GM21737 (cell line): ENCODE measurements at regions not wholly inside any gene's neighbourhood (a gene's known extent, or its start where the extent isn't known, plus 50 kb on each side); places are given as distances from the start of the nearest gene placed in this dataset.

ENCODE experiments used
- ATAC-seq: cut with Tn5 transposase; IDR thresholded peaks from one replicate; pipeline ENCODE4 v1.9.1; 2021; ENCODE audit warnings: mild to moderate bottlenecking, moderate library complexity; ENCODE audit not compliant: unreplicated experiment

DNA sequence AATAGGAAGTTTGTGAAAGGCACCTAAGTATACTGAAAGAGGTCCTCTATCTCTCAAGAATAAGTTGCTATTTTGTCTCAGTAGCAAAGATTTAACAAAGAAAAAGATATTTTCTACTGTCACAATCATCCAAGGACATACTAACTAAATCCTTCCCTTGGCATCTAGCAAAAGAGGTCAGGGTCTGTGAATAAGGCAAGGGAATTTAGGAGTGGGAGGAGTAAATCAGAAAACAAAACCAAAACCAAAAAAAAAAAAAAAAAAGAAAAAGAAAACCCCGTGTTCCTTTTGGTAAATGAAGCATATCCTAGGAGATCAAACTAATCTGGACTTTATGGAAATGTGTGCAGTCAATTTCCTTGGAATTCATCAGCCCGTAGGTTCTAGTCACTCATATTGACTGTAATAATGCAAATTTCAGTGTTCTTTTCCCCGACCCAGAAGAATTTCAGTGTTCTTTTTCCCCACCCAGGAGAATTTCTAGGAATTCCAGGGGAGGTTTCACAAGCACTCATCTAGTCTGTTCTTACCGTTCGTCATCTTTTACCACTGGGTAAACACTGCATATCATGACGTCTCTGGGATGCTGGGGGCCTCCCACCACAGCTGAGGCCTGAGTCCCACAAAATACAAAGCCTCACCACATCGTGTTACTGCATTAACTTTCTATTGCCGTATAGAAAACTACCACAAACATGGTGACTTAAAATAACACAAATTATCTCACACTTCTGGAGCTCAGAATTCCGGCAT lies 113.8 kb upstream of the CCDC54 start:
- no peak for ATAC-seq

DNA sequence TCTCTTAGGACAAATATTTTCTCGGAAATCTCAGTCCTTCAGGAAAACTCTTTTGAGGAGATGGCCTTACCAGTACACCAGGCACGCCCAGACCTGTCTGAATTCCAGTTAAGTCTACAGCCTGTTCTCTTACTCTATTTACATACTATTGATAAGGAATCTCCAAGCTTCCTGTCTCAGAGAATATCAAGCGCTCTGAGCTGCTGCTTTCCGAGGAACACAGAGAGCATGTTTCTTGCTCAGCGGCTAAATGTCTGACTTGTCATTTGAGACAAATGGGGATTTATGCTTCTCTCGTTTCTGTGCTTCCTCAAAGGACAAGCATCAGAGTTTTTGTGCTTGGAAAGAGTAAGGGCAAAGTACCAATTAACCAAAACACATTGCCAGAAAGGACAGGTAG lies 112.4 kb upstream of the CCDC54 start:
- no peak for ATAC-seq

- no peak for ATAC-seq
Measured at GRCh38 chr3:107265526-107265925, 111.7 kb upstream of the CCDC54 start.

DNA sequence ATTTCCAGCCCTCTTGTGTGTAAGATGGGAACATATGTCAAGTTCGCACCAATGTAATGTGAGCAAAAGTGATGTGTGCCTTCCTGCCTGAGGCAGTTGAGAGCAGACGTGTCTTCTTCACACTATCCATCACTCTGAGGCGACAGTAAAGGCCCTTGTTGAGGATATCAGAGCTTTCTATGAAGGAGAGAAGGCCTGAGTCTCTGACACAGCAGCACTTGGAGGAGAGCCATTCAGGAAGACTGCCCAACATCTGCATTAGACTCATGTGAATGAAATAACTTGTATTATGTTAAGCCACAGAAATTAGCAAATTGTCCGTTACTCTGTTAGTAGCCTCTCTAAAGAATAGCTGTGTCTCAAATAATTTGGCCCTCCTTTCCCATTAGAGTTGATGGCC lies 108.8 kb upstream of the CCDC54 start:
- ATAC-seq = no peak

DNA sequence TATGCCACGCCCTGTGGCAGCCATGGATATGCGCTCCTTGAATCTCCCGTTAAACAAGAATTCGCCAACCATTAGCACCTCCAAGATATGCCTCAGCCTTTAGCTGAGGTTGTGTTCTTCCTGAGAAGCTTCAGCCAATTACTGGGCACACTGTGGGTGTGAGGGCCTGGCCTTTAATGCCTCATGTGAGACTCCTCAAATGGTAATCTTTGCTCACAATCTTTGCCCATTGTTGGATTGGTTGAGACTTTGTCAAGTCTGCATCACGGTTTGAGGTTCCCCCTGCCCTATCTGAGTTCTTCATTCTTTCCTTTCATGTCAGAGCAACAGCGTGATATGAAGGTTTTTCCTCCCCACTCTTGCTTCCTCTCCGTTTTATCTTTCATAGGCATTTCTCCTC lies 108.1 kb upstream of the CCDC54 start:
- no peak for ATAC-seq

GRCh38 chr3:107271787-107272387 lies 105.4 kb upstream of the CCDC54 start:
- no peak for ATAC-seq

- ATAC-seq = no peak
Measured at GRCh38 chr3:107272471-107272870, 104.8 kb upstream of the CCDC54 start.

DNA sequence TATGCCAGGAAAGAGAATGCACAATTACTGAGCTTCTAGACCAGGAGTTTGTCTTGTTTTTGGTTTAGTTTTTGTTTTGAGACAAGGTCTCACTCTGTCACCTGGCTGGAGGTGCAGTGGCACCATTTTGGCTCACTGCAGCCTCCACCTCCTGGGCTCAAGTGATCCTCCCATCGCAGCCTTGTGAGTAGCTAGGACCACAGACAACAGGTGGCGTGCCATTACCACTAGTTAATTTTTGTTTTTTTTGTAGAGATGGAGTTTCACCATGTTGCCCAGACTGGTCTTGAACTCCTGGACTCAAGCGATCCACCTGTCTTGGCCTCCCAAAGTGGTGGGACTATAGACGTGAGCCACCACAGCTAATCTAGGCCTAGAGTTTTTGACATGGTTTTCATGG lies 104.4 kb upstream of the CCDC54 start:
- no peak for ATAC-seq

GRCh38 chr3:107273771-107274170 lies 103.5 kb upstream of the CCDC54 start:
- ATAC-seq = no peak

GRCh38 chr3:107275511-107275910 lies 101.7 kb upstream of the CCDC54 start:
- ATAC-seq = no peak

DNA sequence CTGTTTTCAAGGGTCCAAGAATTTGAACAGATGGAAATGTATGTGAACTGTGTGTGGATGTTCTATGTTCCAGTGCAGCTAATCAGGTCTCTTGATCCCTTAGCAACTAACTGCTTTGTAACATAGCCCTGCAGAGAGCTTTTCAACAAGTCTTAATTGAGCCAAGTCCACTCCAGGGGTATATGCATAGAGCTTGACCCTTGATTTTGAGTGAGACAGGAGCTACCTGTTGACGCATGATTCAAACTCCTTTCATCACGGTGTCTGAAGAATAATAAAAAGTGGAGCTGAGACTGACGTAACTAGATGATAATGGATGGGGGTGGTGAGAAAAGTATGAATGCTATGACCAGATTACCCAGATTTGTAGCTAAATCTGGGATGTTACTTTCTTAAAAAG lies 93.3 kb upstream of the CCDC54 start:
- no peak for ATAC-seq

GRCh38 chr3:107284612-107285011 lies 92.6 kb upstream of the CCDC54 start:
- ATAC-seq = no peak

- no peak for ATAC-seq
Measured at GRCh38 chr3:107285197-107285596, 92.0 kb upstream of the CCDC54 start.

DNA sequence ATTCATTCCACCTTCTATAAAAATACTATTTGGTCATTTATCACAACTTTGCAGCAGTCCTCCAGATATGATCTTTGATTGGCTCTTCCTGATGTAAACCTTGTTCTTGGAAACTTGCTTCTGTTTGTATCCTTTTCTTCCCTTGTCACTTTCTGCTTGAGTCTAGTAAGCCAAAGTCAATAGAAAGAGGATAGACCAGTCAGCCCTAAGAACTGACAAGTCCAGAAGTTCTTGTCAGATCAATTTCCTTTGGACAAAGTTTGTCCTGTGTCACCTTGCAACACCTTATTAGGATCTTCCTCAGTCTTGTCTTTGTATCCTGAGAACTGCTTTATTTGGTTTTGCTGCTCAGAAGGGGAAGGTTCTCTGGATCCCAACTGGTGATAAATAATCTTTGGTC lies 87.9 kb upstream of the CCDC54 start:
- ATAC-seq = no peak

- ATAC-seq = no peak
Measured at GRCh38 chr3:107294117-107294516, 83.1 kb upstream of the CCDC54 start.

- no peak for ATAC-seq
Measured at GRCh38 chr3:107297597-107297996, 79.6 kb upstream of the CCDC54 start.

- ATAC-seq = no peak
Measured at GRCh38 chr3:107307205-107307604, 70.0 kb upstream of the CCDC54 start.

- ATAC-seq = no peak
Measured at GRCh38 chr3:107308716-107309115, 68.5 kb upstream of the CCDC54 start.

DNA sequence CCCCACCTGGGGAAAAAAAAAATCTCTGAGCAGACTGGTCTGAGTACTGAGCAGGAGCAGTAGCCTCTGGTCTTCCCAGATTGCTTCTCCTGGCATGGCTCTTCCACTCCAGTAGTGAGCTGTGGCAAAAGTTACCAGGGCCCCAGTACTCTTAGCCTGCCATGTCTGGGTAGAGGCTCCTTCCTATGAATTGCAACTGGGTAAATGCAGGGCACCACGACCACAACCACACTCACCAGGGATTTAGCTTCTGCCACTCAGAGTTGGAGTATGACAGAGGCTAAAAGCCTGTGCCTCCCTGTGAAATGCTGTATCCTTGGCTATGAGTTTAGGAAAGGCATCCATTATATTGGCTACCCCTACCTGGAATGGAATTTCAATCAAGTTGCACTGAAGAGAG lies 67.9 kb upstream of the CCDC54 start:
- ATAC-seq = no peak

GRCh38 chr3:107313711-107314110 lies 63.5 kb upstream of the CCDC54 start:
- no peak for ATAC-seq

DNA sequence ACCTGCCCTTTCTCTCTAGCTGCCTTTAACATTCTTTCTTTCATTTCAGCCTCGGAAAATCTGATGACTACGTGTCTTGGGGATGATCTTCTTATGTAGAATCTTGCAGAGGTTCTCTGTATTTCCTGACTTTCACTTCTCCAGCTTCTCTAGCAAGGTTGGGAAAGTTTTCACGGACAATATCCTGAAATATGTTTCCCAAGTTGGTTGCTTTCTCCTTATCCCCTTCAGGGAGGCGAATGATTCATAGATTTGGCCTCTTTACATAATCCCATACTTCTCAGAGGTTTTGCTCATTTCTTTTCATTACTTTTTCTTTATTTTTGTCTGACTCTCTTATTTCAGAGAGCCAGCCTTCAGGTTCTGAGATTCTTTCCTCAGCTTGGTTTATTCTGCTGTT lies 62.1 kb upstream of the CCDC54 start:
- no peak for ATAC-seq

DNA sequence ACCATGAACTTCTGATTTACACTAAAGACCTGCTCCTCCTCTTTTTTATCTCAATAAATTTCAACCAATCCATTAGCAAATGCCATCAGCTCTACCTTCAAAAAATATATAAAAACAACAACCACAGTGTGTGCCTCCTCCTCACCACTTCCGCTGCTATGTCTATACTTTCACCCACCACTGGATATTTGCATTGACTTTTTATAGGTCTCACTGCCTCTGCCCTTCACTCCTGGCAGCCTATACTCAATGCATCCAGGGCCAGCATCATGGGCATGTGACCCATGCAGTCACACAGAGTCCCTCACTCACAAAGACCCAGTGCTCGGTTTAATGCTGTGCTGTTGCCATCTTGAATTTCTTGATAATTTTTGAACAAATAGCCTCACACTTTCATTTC lies 53.5 kb upstream of the CCDC54 start:
- no peak for ATAC-seq

GRCh38 chr3:107325446-107325845 lies 51.8 kb upstream of the CCDC54 start:
- ATAC-seq = no peak
